NCI-H345 treated with DMSO at 0.1 percent for 48 hours (cell line): ENCODE measurements at regions not wholly inside any gene's neighbourhood (a gene's known extent, or its start where the extent isn't known, plus 50 kb on each side); places are given as distances from the start of the nearest gene placed in this dataset.

Experiments used
- DNase-seq: peaks from one replicate; lab custom pipeline; 2025; ENCODE audit not compliant: unreplicated experiment; lab: John Stamatoyannopoulos, UW

GRCh38 chr13:107585469-107586180, 629.7 kb downstream of the LIG4 start:
- DNase-seq: no peak

GRCh38 chr13:107582171-107582570, 633.2 kb downstream of the LIG4 start:
- DNase-seq: no peak

- no peak for DNase-seq
Observed at GRCh38 chr13:107580741-107581412, 634.5 kb downstream of the LIG4 start.

- DNase-seq: no peak
Observed at GRCh38 chr13:107576430-107576829, 638.9 kb downstream of the LIG4 start.

GRCh38 chr13:107574517-107575210, 640.7 kb downstream of the LIG4 start:
- no peak for DNase-seq

GRCh38 chr13:107573184-107573583, 642.2 kb downstream of the LIG4 start:
- no peak for DNase-seq

GRCh38 chr13:107572156-107572555, 643.2 kb downstream of the LIG4 start:
- no peak for DNase-seq

- no peak for DNase-seq
Observed at GRCh38 chr13:107568181-107568580, 647.2 kb downstream of the LIG4 start.

- no peak for DNase-seq
Observed at GRCh38 chr13:107563099-107563925, 652.0 kb downstream of the LIG4 start.

GRCh38 chr13:107562203-107562602, 653.1 kb downstream of the LIG4 start:
- no peak for DNase-seq

GRCh38 chr13:107554460-107554859, 660.9 kb downstream of the LIG4 start:
- peak; percentile 30 for DNase-seq

- DNase-seq: no peak
Observed at GRCh38 chr13:107553838-107554237, 661.5 kb downstream of the LIG4 start.

GRCh38 chr13:107551521-107551920, 663.8 kb downstream of the LIG4 start:
- DNase-seq: no peak

GRCh38 chr13:107548338-107548737, 667.0 kb downstream of the LIG4 start:
- DNase-seq: no peak

- DNase-seq: peak; percentile 61
Observed at GRCh38 chr13:107545946-107546502, 669.3 kb downstream of the LIG4 start.

- no peak for DNase-seq
Observed at GRCh38 chr13:107534548-107534947, 680.8 kb downstream of the LIG4 start.

GRCh38 chr13:107531816-107532215, 683.5 kb downstream of the LIG4 start:
- no peak for DNase-seq

- DNase-seq: no peak
Observed at GRCh38 chr13:107531180-107531579, 684.2 kb downstream of the LIG4 start.

- DNase-seq: no peak
Observed at GRCh38 chr13:107529035-107529434, 686.3 kb downstream of the LIG4 start.

- no peak for DNase-seq
Observed at GRCh38 chr13:107518780-107519179, 696.6 kb downstream of the LIG4 start.

GRCh38 chr13:107518292-107518691, 697.0 kb downstream of the LIG4 start:
- DNase-seq: no peak
